Spleen (tissue), 7 donors: ENCODE measurements at regions not wholly inside any gene's neighbourhood (a gene's known extent, or its start where the extent isn't known, plus 50 kb on each side); places are given as distances from the start of the nearest gene placed in this dataset.

Experiments
- CTCF ChIP-seq, 11 experiments: fragments of 200-600 bp in 7 of 11; fragments of 450-650 bp in 4 of 11; sonication (generic) in 4 of 11; IDR thresholded peaks in 8 of 11; conservative IDR thresholded peaks in 3 of 11; 1 replicate in 7 of 11; 2 replicates in 4 of 11; pipeline versions ENCODE4 v1.4.0 to v1.8.0; 2016 to 2021; ENCODE audit warnings: antibody characterized with exemption in 11 of 11, inconsistent platforms in 4 of 11, mild to moderate bottlenecking in 1 of 11
- POLR2A ChIP-seq, 3 donors: fragments of 450-650 bp; IDR thresholded peaks; one replicate each; pipeline ENCODE4 v1.5.1; 2017; ENCODE audit warnings: antibody characterized with exemption in 3 of 3, mild to moderate bottlenecking in 1 of 3
- POLR2AphosphoS5 ChIP-seq, 3 donors: sonication (generic); formaldehyde crosslinking; IDR thresholded peaks; one replicate each; pipeline ENCODE4 v1.5.1; 2017; ENCODE audit warnings: antibody characterized with exemption in 3 of 3
- donor health status: DM: no; HTN: no; CAD: no; lungs with moderate emphysema.
- donor health status: DM: no; HTN: no; CAD: no.
- donor health status: DM: no; HTN: no; CAD: no.

GRCh38 chrY:15456491-15456890 lies 932.2 kb downstream of the NLGN4Y start:
- TF ChIP-seq POLR2A (IDR thresholded peaks at IDR 0.05) (no peak), CTCF (IDR thresholded peaks at IDR 0.05 in 8 of 11, conservative IDR thresholded peaks at IDR 0.05 in 3 of 11) (no peak), POLR2AphosphoS5 (IDR thresholded peaks at IDR 0.05) (no peak)
